ENCODE measurements at regions not wholly inside any gene's neighbourhood (a gene's known extent, or its start where the extent isn't known, plus 50 kb on each side); places are given as distances from the start of the nearest gene placed in this dataset.
"Not testable (repeated sequence)": the region's sequence is repeated elsewhere in the genome, so short reads cannot be mapped to it uniquely, and the experiment has no call there.

DNA sequence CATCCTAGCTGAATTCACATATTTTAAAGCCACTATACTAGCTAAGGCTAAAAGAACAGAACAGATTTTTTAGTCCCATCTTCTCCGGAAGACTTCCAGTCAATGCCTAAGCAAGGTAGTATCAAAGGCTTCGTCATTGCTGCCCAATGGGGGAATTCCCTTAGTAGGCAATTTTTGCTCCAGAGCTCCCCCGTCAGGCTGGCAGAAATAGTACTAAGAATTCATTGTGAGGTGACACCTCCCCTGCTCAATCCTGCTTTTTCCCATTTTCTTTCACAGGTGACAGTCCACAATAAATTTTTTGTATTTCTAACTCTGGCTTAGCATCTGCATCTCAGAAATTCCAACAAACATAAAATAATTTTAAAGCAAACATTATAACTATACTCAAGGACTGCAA is 52.8 kb upstream of the SRSF6 start:
- Mint-ChIP-seq H3K27me3 (peaks cover 37 to 46% of the 10 kb centered on the region in 2 donors), H3K27ac (no peak overlapping the region), H3K4me1 (no peaks in the 10 kb centered on the region), H3K4me3 (no peak overlapping the region), H3K36me3 (no peaks in the 10 kb centered on the region), H3K9me3 (peaks cover 0 to 33% (median 19%) of the 10 kb centered on the region in 8 donors)
- POLR2A ChIA-PET (ENCODE audit: partially characterized antibody), result no interaction called here
- Histone ChIP-seq H3K36me3 (ENCODE audit: insufficient read depth, low read length) (no peaks in the 10 kb centered on the region), H3K4me1 (ENCODE audit: insufficient read depth, low read length) (no peaks in the 10 kb centered on the region), H3K27me3 (ENCODE audit: insufficient read depth, low read length) (no peaks in the 10 kb centered on the region), H3K4me3 (ENCODE audit: low read length in 2 of 2) (no peak overlapping the region), H3K9me3 (ENCODE audit: control insufficient read depth in 1 of 2, low read length in 2 of 2) (no peaks in the 10 kb centered on the region), H3K27ac (ENCODE audit: low read depth, low read length) (no peak overlapping the region)
- CTCF ChIA-PET (ENCODE audit: partially characterized antibody), result no interaction called here
- intact Hi-C loops (cut with micrococcal nuclease), result loop anchor here (5.0 kb wide), 1 partner anchor 1668 kb away; no protein-coding TSS in a partner anchor
- no peak for DNase-seq

DNA sequence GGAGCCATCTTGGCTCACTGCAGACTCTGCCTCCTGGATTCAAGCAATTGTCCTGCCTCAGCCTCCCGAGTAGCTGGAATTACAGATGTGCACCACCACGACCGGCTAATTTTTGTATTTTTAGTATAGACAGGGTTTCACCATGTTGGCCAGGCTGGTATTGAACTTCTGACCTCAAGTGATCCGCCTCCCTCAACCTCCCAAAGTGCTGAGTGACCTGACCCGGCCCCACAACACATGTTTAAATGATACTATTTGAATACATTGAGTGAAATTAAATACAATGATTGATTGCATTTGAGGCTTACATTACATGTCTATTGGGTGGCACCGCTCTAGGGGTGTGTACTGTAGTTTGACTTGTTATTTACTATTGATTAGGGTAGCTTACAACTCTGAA is 56.8 kb upstream of the SRSF6 start:
- POLR2A ChIA-PET (ENCODE audit: partially characterized antibody); H3K36me3 Mint-ChIP-seq; H3K27ac ChIP-seq (ENCODE audit: low read depth, low read length); H3K27me3 ChIP-seq (ENCODE audit: insufficient read depth, low read length); H3K36me3 ChIP-seq (ENCODE audit: insufficient read depth, low read length); H3K4me3 Mint-ChIP-seq; DNase-seq; H3K27ac Mint-ChIP-seq; intact Hi-C loops (cut with micrococcal nuclease); H3K9me3 Mint-ChIP-seq; H3K4me1 Mint-ChIP-seq; H3K9me3 ChIP-seq (ENCODE audit: control insufficient read depth in 1 of 2, low read length in 2 of 2); H3K4me1 ChIP-seq (ENCODE audit: insufficient read depth, low read length); H3K4me3 ChIP-seq (ENCODE audit: low read length in 2 of 2): not testable (repeated sequence)
- CTCF ChIA-PET (ENCODE audit: partially characterized antibody), result interaction anchor here (1.3 kb wide), 1 partner anchor 8 kb away, joined by 6 read pairs; no protein-coding TSS in a partner anchor
- peaks cover 16 to 26% of the 10 kb centered on the region in 2 donors for H3K27me3 Mint-ChIP-seq

DNA sequence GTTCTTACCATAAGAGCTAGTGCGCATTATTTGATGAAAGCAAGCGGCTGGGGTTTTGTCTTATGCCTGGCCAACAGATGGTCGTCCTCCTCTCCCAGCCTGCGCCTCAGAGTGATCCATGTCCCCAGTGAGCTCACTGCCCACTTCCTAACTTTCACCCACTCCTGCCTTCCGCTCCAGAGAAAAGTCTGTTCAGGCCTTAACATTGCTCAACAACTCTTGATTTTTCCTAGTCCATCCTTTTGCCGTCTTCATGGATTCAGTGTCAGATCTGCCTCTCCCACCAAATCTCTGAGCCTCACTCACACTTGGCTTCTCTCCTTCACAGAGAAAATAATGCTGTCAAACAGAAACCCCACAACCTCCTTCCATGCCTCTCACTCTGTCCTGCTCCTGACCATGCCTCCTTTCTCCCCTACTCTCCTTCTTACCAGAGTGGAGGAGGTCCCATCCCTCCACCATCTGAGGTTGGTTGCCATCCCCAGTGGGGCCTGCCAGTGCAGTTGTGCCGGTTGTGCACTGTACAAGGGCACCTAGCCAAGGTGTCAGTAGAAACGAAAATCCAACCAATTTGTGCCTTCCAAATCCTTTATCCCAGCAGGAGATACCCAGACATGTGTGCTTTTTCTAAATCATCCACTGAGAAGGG is 58.9 kb upstream of the SRSF6 start:
- CTCF ChIA-PET (ENCODE audit: partially characterized antibody), result no interaction called here
- Mint-ChIP-seq H3K9me3 (peaks cover 0 to 6% (median 2%) of the 10 kb centered on the region in 8 donors), H3K27ac (no peak overlapping the region), H3K36me3 (no peaks in the 10 kb centered on the region), H3K4me1 (no peaks in the 10 kb centered on the region), H3K4me3 (no peak overlapping the region), H3K27me3 (peaks cover 7 to 22% of the 10 kb centered on the region in 2 donors)
- no peaks in the 10 kb centered on the region for H3K4me1 ChIP-seq (ENCODE audit: insufficient read depth, low read length)
- H3K36me3 ChIP-seq (ENCODE audit: insufficient read depth, low read length), result no peaks in the 10 kb centered on the region
- no peaks in the 10 kb centered on the region for H3K9me3 ChIP-seq (ENCODE audit: control insufficient read depth in 1 of 2, low read length in 2 of 2)
- no peak for DNase-seq
- H3K27me3 ChIP-seq (ENCODE audit: insufficient read depth, low read length), result no peaks in the 10 kb centered on the region
- POLR2A ChIA-PET (ENCODE audit: partially characterized antibody), result no interaction called here
- H3K27ac ChIP-seq (ENCODE audit: low read depth, low read length), result no peak overlapping the region
- H3K4me3 ChIP-seq (ENCODE audit: low read length in 2 of 2), result no peak overlapping the region
- intact Hi-C loops (cut with micrococcal nuclease), result no loop called here

DNA sequence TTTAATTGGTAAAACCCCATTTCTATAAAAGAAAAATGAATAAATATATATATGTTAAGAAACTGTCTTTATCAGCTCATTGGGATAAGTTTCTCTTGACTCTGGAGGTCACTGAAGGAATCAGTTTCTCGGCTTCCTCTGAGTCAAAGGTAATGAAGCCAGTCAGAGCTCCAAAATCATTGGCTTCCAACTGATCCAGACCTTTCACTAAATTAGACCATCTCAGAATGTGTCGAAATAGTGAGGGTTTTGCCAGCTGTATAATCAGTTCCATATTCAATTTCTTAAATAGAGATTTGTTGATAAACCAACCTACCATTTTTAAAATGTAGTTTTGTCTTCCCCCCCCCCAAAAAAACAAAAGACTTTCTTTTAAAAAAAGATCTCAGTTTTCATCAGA is 60.5 kb upstream of the SRSF6 start:
- Mint-ChIP-seq H3K4me1 (no peaks in the 10 kb centered on the region), H3K9me3 (peaks cover 0 to 6% (median under 1%) of the 10 kb centered on the region in 8 donors), H3K36me3 (no peaks in the 10 kb centered on the region), H3K27ac (no peak overlapping the region), H3K27me3 (peaks cover 3 to 15% of the 10 kb centered on the region in 2 donors), H3K4me3 (no peak overlapping the region)
- POLR2A ChIA-PET (ENCODE audit: partially characterized antibody), result no interaction called here
- no peaks in the 10 kb centered on the region for H3K27me3 ChIP-seq (ENCODE audit: insufficient read depth, low read length)
- CTCF ChIA-PET (ENCODE audit: partially characterized antibody), result interaction anchor here (0.8 kb wide), 1 partner anchor 12 kb away, joined by 3 read pairs; no protein-coding TSS in a partner anchor
- no peaks in the 10 kb centered on the region for H3K36me3 ChIP-seq (ENCODE audit: insufficient read depth, low read length)
- H3K27ac ChIP-seq (ENCODE audit: low read depth, low read length), result no peak overlapping the region
- no peak for DNase-seq
- no peaks in the 10 kb centered on the region for H3K4me1 ChIP-seq (ENCODE audit: insufficient read depth, low read length)
- H3K9me3 ChIP-seq (ENCODE audit: control insufficient read depth in 1 of 2, low read length in 2 of 2), result no peaks in the 10 kb centered on the region
- no peak overlapping the region for H3K4me3 ChIP-seq (ENCODE audit: low read length in 2 of 2)
- intact Hi-C loops (cut with micrococcal nuclease), result no loop called here

DNA sequence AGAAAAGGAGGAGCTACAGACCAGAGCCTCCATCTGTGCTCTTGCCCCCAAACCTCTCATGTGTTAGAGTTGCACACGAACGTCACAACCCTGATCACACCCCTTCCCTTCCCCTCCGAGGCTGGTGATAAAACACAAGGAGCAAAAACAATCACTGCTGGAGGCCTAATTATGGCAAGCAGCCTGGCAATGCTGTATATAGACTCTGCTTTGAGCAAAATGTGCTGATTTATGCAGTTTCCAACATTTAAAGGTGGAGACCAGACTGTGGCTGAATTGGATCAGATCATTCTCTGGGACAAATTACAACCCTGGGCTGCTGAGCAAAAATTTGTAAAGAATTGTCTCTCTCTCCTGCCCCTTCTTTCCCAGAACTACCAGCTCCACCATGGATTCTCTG is 64.6 kb upstream of the SRSF6 start:
- POLR2A ChIA-PET (ENCODE audit: partially characterized antibody), result no interaction called here
- DNase-seq, result no peak
- peaks cover 0 to 3% (median 0%) of the 10 kb centered on the region in 8 donors for H3K9me3 Mint-ChIP-seq
- no peaks in the 10 kb centered on the region for H3K4me1 ChIP-seq (ENCODE audit: insufficient read depth, low read length)
- H3K27ac Mint-ChIP-seq, result no peak overlapping the region
- CTCF ChIA-PET (ENCODE audit: partially characterized antibody), result no interaction called here
- H3K27me3 ChIP-seq (ENCODE audit: insufficient read depth, low read length), result no peaks in the 10 kb centered on the region
- H3K36me3 ChIP-seq (ENCODE audit: insufficient read depth, low read length), result no peaks in the 10 kb centered on the region
- intact Hi-C loops (cut with micrococcal nuclease), result no loop called here
- no peaks in the 10 kb centered on the region for H3K9me3 ChIP-seq (ENCODE audit: control insufficient read depth in 1 of 2, low read length in 2 of 2)
- no peaks in the 10 kb centered on the region for H3K36me3 Mint-ChIP-seq
- H3K27ac ChIP-seq (ENCODE audit: low read depth, low read length), result no peak overlapping the region
- H3K4me1 Mint-ChIP-seq, result peaks cover 0 to 2% (median under 1%) of the 10 kb centered on the region in 4 donors
- H3K27me3 Mint-ChIP-seq, result peaks cover 9 to 16% of the 10 kb centered on the region in 2 donors
- no peak overlapping the region for H3K4me3 Mint-ChIP-seq
- no peak overlapping the region for H3K4me3 ChIP-seq (ENCODE audit: low read length in 2 of 2)

DNA sequence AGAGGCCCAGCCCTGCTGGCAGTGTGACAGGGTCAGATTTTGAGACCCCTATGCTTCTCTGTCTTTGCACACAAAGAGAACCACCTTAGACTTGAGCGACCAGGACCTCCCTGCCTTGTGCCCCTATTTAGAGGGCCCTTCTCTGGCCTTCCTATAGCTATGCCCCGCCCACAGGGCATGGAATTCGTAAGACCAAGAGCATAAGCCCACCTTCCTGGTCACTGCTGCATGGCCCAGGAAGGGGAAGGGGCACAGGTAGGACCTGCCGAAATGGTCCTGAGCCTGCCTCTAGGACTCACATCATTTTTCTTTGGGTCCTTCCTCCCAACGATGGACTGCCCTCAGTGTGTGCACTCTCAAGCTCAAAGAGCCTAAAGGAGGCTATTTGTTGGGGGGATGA is 65.1 kb upstream of the SRSF6 start:
- H3K4me1 ChIP-seq (ENCODE audit: insufficient read depth, low read length), result no peaks in the 10 kb centered on the region
- no peak overlapping the region for H3K4me3 ChIP-seq (ENCODE audit: low read length in 2 of 2)
- no peak overlapping the region for H3K27ac Mint-ChIP-seq
- peaks cover 0 to 3% (median 0%) of the 10 kb centered on the region in 8 donors for H3K9me3 Mint-ChIP-seq
- H3K36me3 ChIP-seq (ENCODE audit: insufficient read depth, low read length), result no peaks in the 10 kb centered on the region
- peaks cover 9 to 16% of the 10 kb centered on the region in 2 donors for H3K27me3 Mint-ChIP-seq
- no peak overlapping the region for H3K27ac ChIP-seq (ENCODE audit: low read depth, low read length)
- DNase-seq, result no peak
- H3K36me3 Mint-ChIP-seq, result no peaks in the 10 kb centered on the region
- ChIA-PET CTCF (ENCODE audit: partially characterized antibody) (no interaction called here), POLR2A (ENCODE audit: partially characterized antibody) (no interaction called here)
- H3K9me3 ChIP-seq (ENCODE audit: control insufficient read depth in 1 of 2, low read length in 2 of 2), result no peaks in the 10 kb centered on the region
- H3K4me1 Mint-ChIP-seq, result peaks cover 0 to 2% (median under 1%) of the 10 kb centered on the region in 4 donors
- intact Hi-C loops (cut with micrococcal nuclease), result no loop called here
- H3K27me3 ChIP-seq (ENCODE audit: insufficient read depth, low read length), result no peaks in the 10 kb centered on the region
- H3K4me3 Mint-ChIP-seq, result no peak overlapping the region

DNA sequence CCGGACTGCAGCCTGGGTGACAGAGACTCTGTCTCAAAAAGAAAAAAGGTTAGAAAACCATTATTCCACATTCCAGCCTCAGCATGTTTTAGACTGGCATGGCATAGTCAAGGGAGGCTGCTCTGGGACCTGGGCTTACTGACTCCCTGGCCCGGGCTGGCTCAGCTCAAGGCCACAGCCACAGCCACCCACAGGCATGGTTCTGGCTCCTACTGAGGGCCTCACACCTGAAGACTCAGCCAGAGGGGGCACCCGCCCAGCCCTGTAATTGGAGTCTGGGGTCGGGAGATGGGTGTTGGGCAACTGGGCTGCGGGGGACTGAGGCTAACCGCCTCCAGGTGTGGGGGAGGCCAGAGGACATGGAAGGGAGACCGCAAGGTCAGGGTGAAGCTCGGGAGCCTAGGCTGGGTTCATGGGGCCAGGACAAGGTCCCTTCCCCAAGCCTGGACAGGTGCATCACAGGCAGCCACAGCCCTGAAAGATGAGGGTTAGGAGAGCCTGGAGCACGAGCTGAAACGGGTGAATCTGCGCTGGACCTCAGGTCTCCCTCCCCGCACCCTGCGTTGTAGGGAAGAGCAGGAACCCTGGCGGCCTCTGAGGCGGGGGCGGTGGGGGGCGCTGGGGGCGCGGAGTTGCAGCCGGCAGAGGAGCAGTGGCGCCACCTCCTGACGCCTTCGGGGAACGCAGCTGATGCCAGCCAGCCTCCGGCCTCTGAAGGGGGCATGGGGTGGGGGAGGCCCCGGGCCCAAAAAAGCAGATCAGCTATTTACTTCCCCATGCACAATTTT is 67.7 kb upstream of the SRSF6 start:
- H3K9me3 ChIP-seq (ENCODE audit: control insufficient read depth in 1 of 2, low read length in 2 of 2), result no peaks in the 10 kb centered on the region
- POLR2A ChIA-PET (ENCODE audit: partially characterized antibody), result no interaction called here
- CTCF ChIA-PET (ENCODE audit: partially characterized antibody), result no interaction called here
- DNase-seq, result no peak
- Mint-ChIP-seq H3K9me3 (peaks cover 0 to 3% (median 0%) of the 10 kb centered on the region in 8 donors), H3K27ac (no peak overlapping the region), H3K4me1 (peaks cover 0 to 2% (median under 1%) of the 10 kb centered on the region in 4 donors), H3K36me3 (no peaks in the 10 kb centered on the region), H3K27me3 (peaks cover 11 to 16% of the 10 kb centered on the region in 2 donors), H3K4me3 (no peak overlapping the region)
- H3K27me3 ChIP-seq (ENCODE audit: insufficient read depth, low read length), result no peaks in the 10 kb centered on the region
- no peak overlapping the region for H3K4me3 ChIP-seq (ENCODE audit: low read length in 2 of 2)
- H3K4me1 ChIP-seq (ENCODE audit: insufficient read depth, low read length), result no peaks in the 10 kb centered on the region
- intact Hi-C loops (cut with micrococcal nuclease), result no loop called here
- H3K27ac ChIP-seq (ENCODE audit: low read depth, low read length), result no peak overlapping the region
- H3K36me3 ChIP-seq (ENCODE audit: insufficient read depth, low read length), result no peaks in the 10 kb centered on the region

Data from CD4-positive, alpha-beta memory T cell (primary cell).